ENCODE measurements at regions not wholly inside any gene's neighbourhood (a gene's known extent, or its start where the extent isn't known, plus 50 kb on each side); places are given as distances from the start of the nearest gene placed in this dataset.

GRCh38 chr7:11934796-11935195 lies 102.8 kb upstream of the THSD7A start:
- Histone ChIP-seq H3K56ac (ENCODE audit: insufficient read length, low read depth, low read length) (no peak overlapping the region), H4K91ac (ENCODE audit: insufficient read length, low read depth, low read length) (no peak overlapping the region), H3K23ac (ENCODE audit: insufficient read length, low read depth, low read length) (no peak overlapping the region), H2BK120ac (ENCODE audit: low read depth, low read length, poor library complexity, severe bottlenecking) (no peak overlapping the region), H2BK15ac (ENCODE audit: low read depth, low read length) (no peak overlapping the region), H3K23me2 (ENCODE audit: insufficient read length, low read depth, low read length, poor library complexity, severe bottlenecking) (no peaks in the 10 kb centered on the region), H4K5ac (ENCODE audit: insufficient read length, low read depth, low read length) (no peak overlapping the region), H3K9me3 (ENCODE audit: control insufficient read depth, low read depth, low read length) (no peaks in the 10 kb centered on the region), H3K4ac (ENCODE audit: low read depth, low read length) (no peak overlapping the region), H2AFZ (ENCODE audit: low read length) (no peak overlapping the region), H3T11ph (ENCODE audit: low read length) (no peak overlapping the region), H3K27me3 (ENCODE audit: insufficient read depth, low read length) (no peaks in the 10 kb centered on the region), H2AK5ac (ENCODE audit: insufficient read length, low read length) (no peak overlapping the region), H3K27ac (ENCODE audit: insufficient read length, low read depth, low read length) (no peak overlapping the region), H3K79me2 (ENCODE audit: insufficient read depth, low read length) (no peaks in the 10 kb centered on the region), H2BK12ac (ENCODE audit: insufficient read length, low read depth, low read length) (no peak overlapping the region), H3K9ac (ENCODE audit: extremely low read depth, insufficient read length, low read length) (no peak overlapping the region), H3K79me1 (ENCODE audit: insufficient read depth, low read depth, low read length, poor library complexity, severe bottlenecking) (no peaks in the 10 kb centered on the region), H4K20me1 (ENCODE audit: control insufficient read depth, insufficient read depth, insufficient read length) (no peaks in the 10 kb centered on the region), H3K4me1 (ENCODE audit: insufficient read depth, low read length) (no peaks in the 10 kb centered on the region), H3K4me2 (ENCODE audit: insufficient read depth, insufficient read length, low read length) (no peak overlapping the region), H2BK20ac (ENCODE audit: low read depth, low read length, poor library complexity, severe bottlenecking) (no peak overlapping the region), H4K8ac (replicated peaks; ENCODE audit: insufficient read length, low read depth, low read length) (no peak overlapping the region), H3K14ac (ENCODE audit: insufficient read depth, low read length) (no peak overlapping the region), H2BK5ac (ENCODE audit: insufficient read length, low read length) (no peak overlapping the region), H3K18ac (ENCODE audit: insufficient read length, low read depth, low read length) (no peak overlapping the region)
- Mint-ChIP-seq H3K27me3 (ENCODE audit: low read depth) (no peaks in the 10 kb centered on the region), H3K9me3 (no peaks in the 10 kb centered on the region), H3K4me1 (no peaks in the 10 kb centered on the region), H3K4me3 (no peak overlapping the region), H3K36me3 (ENCODE audit: insufficient read depth in 1 of 3, low read depth in 3 of 3) (no peaks in the 10 kb centered on the region), H3K27ac (no peak overlapping the region)
- no peak for TF ChIP-seq CTCF (conservative IDR thresholded peaks at IDR 0.05)
- WGBS (ENCODE audit: extremely low coverage, insufficient read length, low lambda C conversion rate): no CpG with 5 or more reads among the region's 2 CpGs
- no peak for DNase-seq

All from H9 (cell line).